HEK293 (cell line): ENCODE measurements at regions not wholly inside any gene's neighbourhood (a gene's known extent, or its start where the extent isn't known, plus 50 kb on each side); places are given as distances from the start of the nearest gene placed in this dataset.

ENCODE experiments used
- CTCF ChIA-PET: fragments of 350-600 bp; formaldehyde crosslinking; extraction: SDS; loops from one replicate; lab custom pipeline; 2021; ENCODE audit warnings: antibody characterized with exemption; lab: Yijun Ruan, JAX
- POLR2A ChIA-PET: fragments of 300-600 bp; formaldehyde crosslinking; extraction: SDS; loops from one replicate; lab custom pipeline; 2020; ENCODE audit warnings: antibody characterized with exemption, inconsistent platforms; lab: Yijun Ruan, JAX
- H3K27ac ChIP-seq: fragments of 200-500 bp; sonication (Bioruptor generic); 2 replicates; pipeline ENCODE4 v1.5.1; 2014; ENCODE audit warnings: low read depth, low read length, control low read depth, inconsistent platforms; ENCODE audit errors: extremely low read depth
- H3K36me3 ChIP-seq, 2 experiments: fragments of 200-500 bp in 1 of 2; sonication (Bioruptor generic) in 1 of 2; 1 replicate in 1 of 2; 2 replicates in 1 of 2; pipeline ENCODE4 v1.5.1; 2014 to 2017; ENCODE audit warnings: inconsistent platforms in 2 of 2, low read length in 2 of 2; ENCODE audit not compliant: control insufficient read depth in 2 of 2, insufficient read depth in 1 of 2
- H3K4me1 ChIP-seq: fragments of 200-500 bp; sonication (Bioruptor generic); 2 replicates; pipeline ENCODE4 v1.5.1; 2014; ENCODE audit warnings: mild to moderate bottlenecking, low read length, inconsistent platforms; ENCODE audit not compliant: control insufficient read depth, insufficient read depth
- H3K4me3 ChIP-seq: 2 replicates; pipeline ENCODE4 v1.5.1; 2011; ENCODE audit warnings: low read depth, mild to moderate bottlenecking, control low read depth, low read length, moderate library complexity
- H3K9me3 ChIP-seq: fragments of 200-500 bp; sonication (Bioruptor generic); 2 replicates; pipeline ENCODE4 v1.5.1; 2014; ENCODE audit warnings: low read depth, low read length, inconsistent platforms; ENCODE audit not compliant: control insufficient read depth, insufficient read depth
- GLIS1 ChIP-seq: fragments of 450-650 bp; formaldehyde crosslinking; IDR thresholded peaks from 2 replicates; pipeline ENCODE4 v1.5.1; 2016; ENCODE audit warnings: missing biosample characterization, missing genetic modification characterization
- GLIS2 ChIP-seq: fragments of 450-650 bp; formaldehyde crosslinking; IDR thresholded peaks from 2 replicates; pipeline ENCODE4 v1.5.1; 2016; ENCODE audit warnings: missing biosample characterization, missing genetic modification characterization
- HOXA7 ChIP-seq: sonication (generic); formaldehyde crosslinking; IDR thresholded peaks from 2 replicates; pipeline ENCODE4 v1.8.1; 2022; ENCODE audit warnings: missing genetic modification reagents, borderline replicate concordance
- REST ChIP-seq: fragments of 450-650 bp; formaldehyde crosslinking; IDR thresholded peaks from 2 replicates; pipeline ENCODE4 v1.5.1; 2016; ENCODE audit warnings: missing biosample characterization, missing genetic modification characterization
- SCRT2 ChIP-seq: fragments of 450-650 bp; formaldehyde crosslinking; IDR thresholded peaks from 2 replicates; pipeline ENCODE4 v1.5.1; 2016; ENCODE audit warnings: missing biosample characterization, missing genetic modification characterization
- ZBTB44 ChIP-seq: fragments of 450-650 bp; IDR thresholded peaks from 2 replicates; pipeline ENCODE4 v1.5.1; 2018; ENCODE audit warnings: missing biosample characterization, mild to moderate bottlenecking, missing genetic modification characterization
- ZFP41 ChIP-seq: fragments of 450-650 bp; formaldehyde crosslinking; IDR thresholded peaks from 2 replicates; pipeline ENCODE4 v1.5.1; 2016; ENCODE audit warnings: missing biosample characterization, missing genetic modification characterization, borderline replicate concordance
- ZNF138 ChIP-seq: fragments of 450-650 bp; formaldehyde crosslinking; IDR thresholded peaks from 2 replicates; pipeline ENCODE4 v1.5.1; 2016; ENCODE audit warnings: missing biosample characterization, missing genetic modification characterization, borderline replicate concordance
- ZNF274 ChIP-seq, 2 experiments: fragments of 200-500 bp in 1 of 2; fragments of 450-650 bp in 1 of 2; sonication (Bioruptor generic) in 1 of 2; formaldehyde crosslinking in 1 of 2; IDR thresholded peaks; 2 replicates each; pipeline versions ENCODE4 v1.5.1 to v1.6.1; 2014 to 2016; ENCODE audit warnings: borderline replicate concordance in 1 of 2, inconsistent platforms in 1 of 2, low read length in 1 of 2, missing biosample characterization in 1 of 2, missing genetic modification characterization in 1 of 2
- ZNF280D ChIP-seq: fragments of 450-650 bp; formaldehyde crosslinking; IDR thresholded peaks from 2 replicates; pipeline ENCODE4 v1.5.1; 2016; ENCODE audit warnings: missing biosample characterization, missing genetic modification characterization
- ZNF324 ChIP-seq: fragments of 450-650 bp; formaldehyde crosslinking; IDR thresholded peaks from 2 replicates; pipeline ENCODE4 v1.5.1; 2016; ENCODE audit warnings: missing biosample characterization, missing genetic modification characterization
- ZNF335 ChIP-seq: fragments of 450-650 bp; formaldehyde crosslinking; conservative IDR thresholded peaks from 2 replicates; pipeline ENCODE4 v1.5.1; 2016; ENCODE audit warnings: missing biosample characterization, missing genetic modification characterization
- ZNF366 ChIP-seq: fragments of 450-650 bp; formaldehyde crosslinking; conservative IDR thresholded peaks from 2 replicates; pipeline ENCODE4 v1.5.1; 2016; ENCODE audit warnings: missing biosample characterization, missing genetic modification characterization
- ZNF391 ChIP-seq: fragments of 450-650 bp; formaldehyde crosslinking; IDR thresholded peaks from 2 replicates; pipeline ENCODE4 v1.5.1; 2016; ENCODE audit warnings: low read depth, missing biosample characterization, missing genetic modification characterization, borderline replicate concordance
- ZNF521 ChIP-seq: fragments of 450-650 bp; formaldehyde crosslinking; IDR thresholded peaks from 2 replicates; pipeline ENCODE4 v1.5.1; 2017; ENCODE audit warnings: missing biosample characterization, mild to moderate bottlenecking, missing genetic modification characterization
- ZNF555 ChIP-seq: fragments of 450-650 bp; formaldehyde crosslinking; conservative IDR thresholded peaks from 2 replicates; pipeline ENCODE4 v1.5.1; 2017; ENCODE audit warnings: missing biosample characterization, mild to moderate bottlenecking, missing genetic modification characterization, inconsistent platforms
- ZSCAN4 ChIP-seq: fragments of 450-650 bp; formaldehyde crosslinking; IDR thresholded peaks from 2 replicates; pipeline ENCODE4 v1.5.1; 2017; ENCODE audit warnings: missing biosample characterization, missing genetic modification characterization
- ZXDB ChIP-seq: fragments of 450-650 bp; formaldehyde crosslinking; IDR thresholded peaks from 2 replicates; pipeline ENCODE4 v1.5.1; 2016; ENCODE audit warnings: missing biosample characterization, missing genetic modification characterization
- TF ChIP-seq, protein P1 (sequence below): fragments of 450-650 bp; formaldehyde crosslinking; IDR thresholded peaks from 2 replicates; pipeline ENCODE4 v1.5.1; 2016; ENCODE audit warnings: missing biosample characterization, missing genetic modification characterization

DNA sequence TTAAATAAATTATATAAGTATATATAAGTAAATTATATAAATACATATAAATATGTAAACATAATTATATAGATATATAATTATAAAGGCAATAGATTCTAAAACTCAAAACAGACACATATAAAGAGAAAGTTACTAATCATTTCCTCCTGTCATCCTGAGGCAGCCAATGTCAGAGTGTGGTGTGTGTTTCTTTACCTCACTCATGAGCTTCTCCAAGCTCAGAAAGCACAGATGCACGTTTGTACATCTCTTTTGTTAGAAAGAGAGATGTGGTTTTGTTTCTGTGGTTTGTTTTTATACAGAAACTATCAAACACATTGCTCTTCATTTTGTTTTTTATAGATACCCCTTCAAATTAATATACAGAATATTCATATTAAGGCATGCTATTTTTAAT, 594.8 kb downstream of the USP25 start:
- no peak overlapping the region for H3K27ac ChIP-seq
- H3K36me3 ChIP-seq: no peaks in the 10 kb centered on the region
- ChIA-PET POLR2A (no interaction called here), CTCF (no interaction called here)
- H3K4me1 ChIP-seq: no peaks in the 10 kb centered on the region; the same call in 1 of the 2 replicates
- no peaks in the 10 kb centered on the region for H3K9me3 ChIP-seq
- TF ChIP-seq GLIS2 (tag by site-specific recombination) (no peak), ZNF274 (IDR thresholded peaks at IDR 0.05; ENCODE audit: low read length) (no peak), ZNF274 (tag by site-specific recombination; IDR thresholded peaks at IDR 0.05; ENCODE audit: borderline replicate concordance) (no peak), GLIS1 (tag by site-specific recombination) (no peak), HOXA7 (CRISPR knock-in tag) (no peak), ZBTB44 (tag by site-specific recombination) (no peak), SCRT2 (tag by site-specific recombination) (no peak), REST (tag by site-specific recombination) (no peak), ZSCAN4 (no peak), ZNF555 (tag by site-specific recombination) (no peak), ZNF324 (tag by site-specific recombination) (no peak), ZNF391 (no peak), ZNF521 (tag by site-specific recombination) (no peak), ZNF138 (no peak), ZXDB (tag by site-specific recombination) (no peak), ZNF366 (tag by site-specific recombination) (no peak), ZFP41 (tag by site-specific recombination) (no peak), ZNF335 (no peak), ZNF280D (tag by site-specific recombination) (no peak)
- TF ChIP-seq, protein P1, sequence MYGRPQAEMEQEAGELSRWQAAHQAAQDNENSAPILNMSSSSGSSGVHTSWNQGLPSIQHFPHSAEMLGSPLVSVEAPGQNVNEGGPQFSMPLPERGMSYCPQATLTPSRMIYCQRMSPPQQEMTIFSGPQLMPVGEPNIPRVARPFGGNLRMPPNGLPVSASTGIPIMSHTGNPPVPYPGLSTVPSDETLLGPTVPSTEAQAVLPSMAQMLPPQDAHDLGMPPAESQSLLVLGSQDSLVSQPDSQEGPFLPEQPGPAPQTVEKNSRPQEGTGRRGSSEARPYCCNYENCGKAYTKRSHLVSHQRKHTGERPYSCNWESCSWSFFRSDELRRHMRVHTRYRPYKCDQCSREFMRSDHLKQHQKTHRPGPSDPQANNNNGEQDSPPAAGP (tag by site-specific recombination): no peak
- H3K4me3 ChIP-seq: no peak overlapping the region
